SK-N-MC (cell line): ENCODE measurements at regions not wholly inside any gene's neighbourhood (a gene's known extent, or its start where the extent isn't known, plus 50 kb on each side); places are given as distances from the start of the nearest gene placed in this dataset.

Source experiments
- EZH2 ChIP-seq: fragments of 200-600 bp; sonication (generic); IDR thresholded peaks from one replicate; pipeline ENCODE4 v1.6.1; 2017; ENCODE audit warnings: antibody characterized with exemption
- FOXP2 ChIP-seq: optimal IDR thresholded peaks from 2 replicates; pipeline ENCODE3; 2011; ENCODE audit warnings: mild to moderate bottlenecking, moderate library complexity; ENCODE audit not compliant: insufficient read depth; ENCODE audit errors: extremely low read length, control extremely low read depth
- POLR2AphosphoS5 ChIP-seq: IDR thresholded peaks from 2 replicates; pipeline ENCODE4 v1.6.1; 2012; ENCODE audit warnings: mild to moderate bottlenecking, low read depth, low read length, borderline replicate concordance

- TF ChIP-seq EZH2 (no peak), POLR2AphosphoS5 (no peak), FOXP2 (no peak)
These were observed 398.6 kb downstream of the PSAT1 start for GRCh38 chr9:78695519-78695918.
